OCI-LY1 (cell line): ENCODE measurements at regions not wholly inside any gene's neighbourhood (a gene's known extent, or its start where the extent isn't known, plus 50 kb on each side); places are given as distances from the start of the nearest gene placed in this dataset.

Source experiments
- H2AFZ ChIP-seq: fragments of 200-600 bp; sonication (generic), shearing (Covaris generic); 2 replicates; pipeline ENCODE4 v1.6.0; 2014; ENCODE audit warnings: antibody characterized with exemption, mild to moderate bottlenecking, low read length
- H3F3A ChIP-seq: fragments of 200-600 bp; sonication (generic), shearing (Covaris generic); 2 replicates; pipeline ENCODE4 v1.6.0; 2014; ENCODE audit warnings: mild to moderate bottlenecking, antibody characterized with exemption, low read length, moderate library complexity; ENCODE audit not compliant: insufficient read depth
- H3K27ac ChIP-seq: fragments of 200-600 bp; sonication (generic); 2 replicates; pipeline ENCODE4 v1.5.1; 2014; ENCODE audit warnings: low read length, mixed run types, mild to moderate bottlenecking, low read depth; ENCODE audit not compliant: poor library complexity, severe bottlenecking
- H3K27me3 ChIP-seq: fragments of 200-600 bp; sonication (generic); 2 replicates; pipeline ENCODE4 v1.6.0; 2014; ENCODE audit warnings: antibody characterized with exemption, mild to moderate bottlenecking, low read length, moderate library complexity; ENCODE audit not compliant: insufficient read depth
- H3K36me3 ChIP-seq: fragments of 200-600 bp; sonication (generic); 2 replicates; pipeline ENCODE4 v1.6.1; 2014; ENCODE audit warnings: mild to moderate bottlenecking, antibody characterized with exemption, low read length, moderate library complexity, mixed read lengths; ENCODE audit not compliant: insufficient read depth
- H3K4me1 ChIP-seq: fragments of 200-600 bp; sonication (generic); 2 replicates; pipeline ENCODE4 v1.5.1; 2014; ENCODE audit warnings: mild to moderate bottlenecking, low read length, moderate library complexity; ENCODE audit not compliant: insufficient read depth, severe bottlenecking
- H3K4me2 ChIP-seq: fragments of 200-600 bp; sonication (generic), shearing (Covaris generic); 2 replicates; pipeline ENCODE4 v1.6.1; 2014; ENCODE audit warnings: low read length
- H3K4me3 ChIP-seq: fragments of 200-600 bp; sonication (generic); 2 replicates; pipeline ENCODE4 v1.5.1; 2014; ENCODE audit warnings: low read length, low read depth, mild to moderate bottlenecking, mixed read lengths; ENCODE audit not compliant: poor library complexity, severe bottlenecking
- H3K79me2 ChIP-seq: fragments of 200-600 bp; shearing (Covaris generic); 2 replicates; pipeline ENCODE4 v1.6.1; 2016; ENCODE audit warnings: mixed run types, low read length, mixed read lengths; ENCODE audit not compliant: insufficient read depth
- H3K9ac ChIP-seq: fragments of 200-600 bp; sonication (generic), shearing (Covaris generic); 2 replicates; pipeline ENCODE4 v1.6.1; 2014; ENCODE audit warnings: mild to moderate bottlenecking, low read length, mixed read lengths
- H3K9me2 ChIP-seq: fragments of 200-600 bp; sonication (generic), shearing (Covaris generic); 2 replicates; pipeline ENCODE4 v1.6.1; 2014; ENCODE audit warnings: low read depth, mild to moderate bottlenecking, low read length, mixed read lengths
- H3K9me3 ChIP-seq: fragments of 200-600 bp; shearing (Covaris generic); 2 replicates; pipeline ENCODE4 v1.6.1; 2014; ENCODE audit warnings: low read length, mixed read lengths
- H4K20me1 ChIP-seq: fragments of 200-600 bp; sonication (generic), shearing (Covaris generic); 2 replicates; pipeline ENCODE4 v1.6.0; 2016; ENCODE audit warnings: mild to moderate bottlenecking, low read length; ENCODE audit not compliant: insufficient read depth
- CTCF ChIP-seq: fragments of 200-600 bp; sonication (generic), shearing (Covaris generic); IDR thresholded peaks from 2 replicates; pipeline ENCODE4 v1.5.1; 2017; ENCODE audit warnings: mild to moderate bottlenecking, antibody characterized with exemption, low read length, moderate library complexity, mixed read lengths
- EZH2 ChIP-seq: fragments of 200-600 bp; sonication (generic), shearing (Covaris generic); IDR thresholded peaks from 2 replicates; pipeline ENCODE4 v1.8.0; 2017; ENCODE audit warnings: borderline replicate concordance, mixed run types, mild to moderate bottlenecking, antibody characterized with exemption, low read length, moderate library complexity, mixed read lengths

- Histone ChIP-seq H3K27ac (no peak overlapping the region), H3K9ac (no peak overlapping the region), H3K4me1 (no peaks in the 10 kb centered on the region), H3K9me3 (no peaks in the 10 kb centered on the region), H4K20me1 (no peaks in the 10 kb centered on the region), H3K36me3 (no peaks in the 10 kb centered on the region), H3K79me2 (no peaks in the 10 kb centered on the region), H2AFZ (no peak overlapping the region), H3K9me2 (no peaks in the 10 kb centered on the region), H3F3A (no peaks in the 10 kb centered on the region), H3K27me3 (no peaks in the 10 kb centered on the region), H3K4me2 (no peak overlapping the region), H3K4me3 (no peak overlapping the region)
- TF ChIP-seq EZH2 (no peak), CTCF (no peak)
Observed at GRCh38 chr6:101236709-101237108, 156.8 kb upstream of the GRIK2 start.

GRCh38 chr6:101241442-101241841 lies 152.1 kb upstream of the GRIK2 start:
- Histone ChIP-seq H3K79me2 (no peaks in the 10 kb centered on the region), H3K36me3 (no peaks in the 10 kb centered on the region), H3K27ac (no peak overlapping the region), H3F3A (no peaks in the 10 kb centered on the region), H4K20me1 (no peaks in the 10 kb centered on the region), H3K27me3 (no peaks in the 10 kb centered on the region), H3K9me2 (no peaks in the 10 kb centered on the region), H3K4me1 (no peaks in the 10 kb centered on the region), H3K4me3 (no peak overlapping the region), H3K9ac (no peak overlapping the region), H3K9me3 (no peaks in the 10 kb centered on the region), H2AFZ (no peak overlapping the region), H3K4me2 (no peak overlapping the region)
- no peak for TF ChIP-seq CTCF
- TF ChIP-seq EZH2 = no peak

DNA sequence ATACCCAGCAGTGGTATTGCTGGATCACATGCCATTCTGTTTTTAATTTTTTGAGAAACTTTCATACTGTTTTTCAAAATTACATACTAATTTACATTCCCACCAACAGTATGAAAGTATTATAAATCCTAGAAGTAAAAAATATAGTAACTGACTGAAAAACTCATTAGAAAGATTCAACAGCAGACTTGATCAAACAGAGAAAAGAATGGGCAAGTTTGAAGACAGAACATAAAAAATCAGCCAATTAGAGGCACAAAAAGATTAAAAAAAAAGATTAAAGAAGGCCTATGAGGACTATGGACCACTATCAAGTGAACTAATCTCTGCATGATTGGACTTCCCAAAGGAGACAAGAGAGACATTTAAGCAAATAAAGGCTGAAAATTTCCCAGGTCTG lies 144.0 kb upstream of the GRIK2 start:
- Histone ChIP-seq H3K27me3 (no peaks in the 10 kb centered on the region), H4K20me1 (no peaks in the 10 kb centered on the region), H3K9ac (no peak overlapping the region), H3K79me2 (no peaks in the 10 kb centered on the region), H3K4me3 (no peak overlapping the region), H3F3A (no peaks in the 10 kb centered on the region), H3K4me1 (no peaks in the 10 kb centered on the region), H3K36me3 (no peaks in the 10 kb centered on the region), H3K4me2 (no peak overlapping the region), H2AFZ (no peak overlapping the region), H3K27ac (no peak overlapping the region), H3K9me2 (no peaks in the 10 kb centered on the region), H3K9me3 (0 out of 2 replicates have a peak, but pooled peaks cover 8% of the 10 kb centered on the region)
- no peak for TF ChIP-seq EZH2
- no peak for TF ChIP-seq CTCF
